HEK293 (cell line): ENCODE measurements at regions not wholly inside any gene's neighbourhood (a gene's known extent, or its start where the extent isn't known, plus 50 kb on each side); places are given as distances from the start of the nearest gene placed in this dataset.

Experiments
- CTCF ChIA-PET: fragments of 350-600 bp; formaldehyde crosslinking; extraction: SDS; loops from one replicate; lab custom pipeline; 2021; ENCODE audit warnings: antibody characterized with exemption; lab: Yijun Ruan, JAX
- POLR2A ChIA-PET: fragments of 300-600 bp; formaldehyde crosslinking; extraction: SDS; loops from one replicate; lab custom pipeline; 2020; ENCODE audit warnings: antibody characterized with exemption, inconsistent platforms; lab: Yijun Ruan, JAX
- H3K27ac ChIP-seq: fragments of 200-500 bp; sonication (Bioruptor generic); 2 replicates; pipeline ENCODE4 v1.5.1; 2014; ENCODE audit warnings: low read depth, low read length, control low read depth, inconsistent platforms; ENCODE audit errors: extremely low read depth
- H3K36me3 ChIP-seq, 2 experiments: fragments of 200-500 bp in 1 of 2; sonication (Bioruptor generic) in 1 of 2; 1 replicate in 1 of 2; 2 replicates in 1 of 2; pipeline ENCODE4 v1.5.1; 2014 to 2017; ENCODE audit warnings: inconsistent platforms in 2 of 2, low read length in 2 of 2; ENCODE audit not compliant: control insufficient read depth in 2 of 2, insufficient read depth in 1 of 2
- H3K4me1 ChIP-seq: fragments of 200-500 bp; sonication (Bioruptor generic); 2 replicates; pipeline ENCODE4 v1.5.1; 2014; ENCODE audit warnings: mild to moderate bottlenecking, low read length, inconsistent platforms; ENCODE audit not compliant: control insufficient read depth, insufficient read depth
- H3K4me3 ChIP-seq: 2 replicates; pipeline ENCODE4 v1.5.1; 2011; ENCODE audit warnings: low read depth, mild to moderate bottlenecking, control low read depth, low read length, moderate library complexity
- H3K9me3 ChIP-seq: fragments of 200-500 bp; sonication (Bioruptor generic); 2 replicates; pipeline ENCODE4 v1.5.1; 2014; ENCODE audit warnings: low read depth, low read length, inconsistent platforms; ENCODE audit not compliant: control insufficient read depth, insufficient read depth
- BCL11A ChIP-seq: fragments of 450-650 bp; formaldehyde crosslinking; IDR thresholded peaks from 2 replicates; pipeline ENCODE4 v1.5.1; 2016; ENCODE audit warnings: low read depth, missing biosample characterization, missing genetic modification characterization
- BCL11B ChIP-seq: fragments of 450-650 bp; formaldehyde crosslinking; IDR thresholded peaks from 2 replicates; pipeline ENCODE4 v1.5.1; 2016; ENCODE audit warnings: low read depth, missing biosample characterization, missing genetic modification characterization
- GLIS1 ChIP-seq: fragments of 450-650 bp; formaldehyde crosslinking; IDR thresholded peaks from 2 replicates; pipeline ENCODE4 v1.5.1; 2016; ENCODE audit warnings: missing biosample characterization, missing genetic modification characterization
- GLIS2 ChIP-seq: fragments of 450-650 bp; formaldehyde crosslinking; IDR thresholded peaks from 2 replicates; pipeline ENCODE4 v1.5.1; 2016; ENCODE audit warnings: missing biosample characterization, missing genetic modification characterization
- HOXC10 ChIP-seq: sonication (generic); formaldehyde crosslinking; IDR thresholded peaks from 2 replicates; pipeline ENCODE4 v1.8.1; 2023; ENCODE audit warnings: mild to moderate bottlenecking, missing genetic modification reagents
- KLF7 ChIP-seq: fragments of 450-650 bp; formaldehyde crosslinking; IDR thresholded peaks from 2 replicates; pipeline ENCODE4 v1.5.1; 2016; ENCODE audit warnings: missing biosample characterization, missing genetic modification characterization, borderline replicate concordance
- KLF8 ChIP-seq: fragments of 450-650 bp; formaldehyde crosslinking; IDR thresholded peaks from 2 replicates; pipeline ENCODE4 v1.5.1; 2016; ENCODE audit warnings: missing biosample characterization, missing genetic modification characterization
- OSR2 ChIP-seq: fragments of 450-650 bp; formaldehyde crosslinking; IDR thresholded peaks from 2 replicates; pipeline ENCODE4 v1.5.1; 2016; ENCODE audit warnings: missing biosample characterization, missing genetic modification characterization
- ZBTB21 ChIP-seq: fragments of 450-650 bp; formaldehyde crosslinking; IDR thresholded peaks from 2 replicates; pipeline ENCODE4 v1.5.1; 2017; ENCODE audit warnings: missing biosample characterization, missing genetic modification characterization
- ZFP3 ChIP-seq: fragments of 450-650 bp; formaldehyde crosslinking; IDR thresholded peaks from 2 replicates; pipeline ENCODE4 v1.5.1; 2016; ENCODE audit warnings: low read depth, missing biosample characterization, missing genetic modification characterization
- ZIC2 ChIP-seq: fragments of 450-650 bp; formaldehyde crosslinking; IDR thresholded peaks from 2 replicates; pipeline ENCODE4 v1.5.1; 2016; ENCODE audit warnings: missing biosample characterization, missing genetic modification characterization
- ZNF10 ChIP-seq: fragments of 450-650 bp; formaldehyde crosslinking; IDR thresholded peaks from 2 replicates; pipeline ENCODE4 v1.5.1; 2017; ENCODE audit warnings: missing biosample characterization, missing genetic modification characterization
- ZNF175 ChIP-seq: fragments of 450-650 bp; formaldehyde crosslinking; IDR thresholded peaks from 2 replicates; pipeline ENCODE4 v1.5.1; 2016; ENCODE audit warnings: missing biosample characterization, missing genetic modification characterization
- ZNF18 ChIP-seq: fragments of 450-650 bp; formaldehyde crosslinking; IDR thresholded peaks from 2 replicates; pipeline ENCODE4 v1.5.1; 2016; ENCODE audit warnings: missing biosample characterization, missing genetic modification characterization
- ZNF23 ChIP-seq: fragments of 450-650 bp; formaldehyde crosslinking; IDR thresholded peaks from 2 replicates; pipeline ENCODE4 v1.5.1; 2016; ENCODE audit warnings: missing biosample characterization, missing genetic modification characterization, borderline replicate concordance
- ZNF274 ChIP-seq, 2 experiments: fragments of 200-500 bp in 1 of 2; fragments of 450-650 bp in 1 of 2; sonication (Bioruptor generic) in 1 of 2; formaldehyde crosslinking in 1 of 2; IDR thresholded peaks; 2 replicates each; pipeline versions ENCODE4 v1.5.1 to v1.6.1; 2014 to 2016; ENCODE audit warnings: borderline replicate concordance in 1 of 2, inconsistent platforms in 1 of 2, low read length in 1 of 2, missing biosample characterization in 1 of 2, missing genetic modification characterization in 1 of 2
- ZNF394 ChIP-seq: fragments of 450-650 bp; formaldehyde crosslinking; IDR thresholded peaks from 2 replicates; pipeline ENCODE4 v1.5.1; 2016; ENCODE audit warnings: missing biosample characterization, missing genetic modification characterization, mild to moderate bottlenecking, moderate library complexity, borderline replicate concordance
- ZNF529 ChIP-seq: fragments of 450-650 bp; formaldehyde crosslinking; IDR thresholded peaks from 2 replicates; pipeline ENCODE4 v1.5.1; 2017; ENCODE audit warnings: missing genetic modification characterization, missing biosample characterization; ENCODE audit not compliant: insufficient replicate concordance
- ZNF571 ChIP-seq: fragments of 450-650 bp; formaldehyde crosslinking; IDR thresholded peaks from 2 replicates; pipeline ENCODE4 v1.5.0; 2017; ENCODE audit warnings: missing biosample characterization, missing genetic modification characterization
- ZNF585B ChIP-seq: fragments of 450-650 bp; formaldehyde crosslinking; IDR thresholded peaks from 2 replicates; pipeline ENCODE4 v1.5.1; 2016; ENCODE audit warnings: missing biosample characterization, missing genetic modification characterization
- ZNF664 ChIP-seq: fragments of 450-650 bp; formaldehyde crosslinking; IDR thresholded peaks from 2 replicates; pipeline ENCODE4 v1.5.1; 2016; ENCODE audit warnings: missing biosample characterization, missing genetic modification characterization
- ZNF670 ChIP-seq: fragments of 450-650 bp; formaldehyde crosslinking; IDR thresholded peaks from 2 replicates; pipeline ENCODE4 v1.5.1; 2016; ENCODE audit warnings: missing biosample characterization, missing genetic modification characterization, low read depth
- ZNF692 ChIP-seq: fragments of 450-650 bp; formaldehyde crosslinking; IDR thresholded peaks from 2 replicates; pipeline ENCODE4 v1.5.1; 2016; ENCODE audit warnings: missing biosample characterization, missing genetic modification characterization
- ZNF701 ChIP-seq: fragments of 450-650 bp; formaldehyde crosslinking; IDR thresholded peaks from 2 replicates; pipeline ENCODE4 v1.5.1; 2016; ENCODE audit warnings: missing biosample characterization, missing genetic modification characterization
- ZNF777 ChIP-seq: fragments of 450-650 bp; formaldehyde crosslinking; IDR thresholded peaks from 2 replicates; pipeline ENCODE4 v1.5.1; 2017; ENCODE audit warnings: missing biosample characterization, missing genetic modification characterization, borderline replicate concordance
- ZNF830 ChIP-seq: fragments of 450-650 bp; IDR thresholded peaks from 2 replicates; pipeline ENCODE4 v1.5.0; 2018; ENCODE audit warnings: missing biosample characterization, missing genetic modification characterization, low read depth, mild to moderate bottlenecking, moderate library complexity
- ZXDB ChIP-seq: fragments of 450-650 bp; formaldehyde crosslinking; IDR thresholded peaks from 2 replicates; pipeline ENCODE4 v1.5.1; 2016; ENCODE audit warnings: missing biosample characterization, missing genetic modification characterization
- TF ChIP-seq, protein P1 (sequence below): fragments of 450-650 bp; formaldehyde crosslinking; IDR thresholded peaks from 2 replicates; pipeline ENCODE4 v1.5.1; 2016; ENCODE audit warnings: missing biosample characterization, missing genetic modification characterization
- TF ChIP-seq, protein P2 (sequence below): fragments of 450-650 bp; formaldehyde crosslinking; IDR thresholded peaks from 2 replicates; pipeline ENCODE4 v1.5.1; 2016; ENCODE audit warnings: missing biosample characterization, missing genetic modification characterization, low read depth

GRCh38 chr10:53076948-53077347, 304.4 kb upstream of the MBL2 start:
- no peak for TF ChIP-seq ZNF830 (tag by site-specific recombination)
- TF ChIP-seq, protein P1, sequence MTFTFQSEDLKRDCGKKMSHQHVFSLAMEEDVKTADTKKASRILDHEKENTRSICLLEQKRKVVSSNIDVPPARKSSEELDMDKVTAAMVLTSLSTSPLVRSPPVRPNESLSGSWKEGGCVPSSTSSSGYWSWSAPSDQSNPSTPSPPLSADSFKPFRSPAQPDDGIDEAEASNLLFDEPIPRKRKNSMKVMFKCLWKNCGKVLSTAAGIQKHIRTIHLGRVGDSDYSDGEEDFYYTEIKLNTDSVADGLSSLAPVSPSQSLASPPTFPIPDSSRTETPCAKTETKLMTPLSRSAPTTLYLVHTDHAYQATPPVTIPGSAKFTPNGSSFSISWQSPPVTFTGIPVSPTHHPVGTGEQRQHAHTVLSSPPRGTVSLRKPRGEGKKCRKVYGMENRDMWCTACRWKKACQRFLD, result no peak
- no peak for TF ChIP-seq ZNF529 (tag by site-specific recombination)
- TF ChIP-seq ZNF777, result no peak
- no peak for TF ChIP-seq GLIS1 (tag by site-specific recombination)
- no peak for TF ChIP-seq ZNF701 (tag by site-specific recombination)
- TF ChIP-seq ZNF394 (tag by site-specific recombination), result no peak
- no peak for TF ChIP-seq ZNF18 (tag by site-specific recombination)
- TF ChIP-seq ZBTB21 (tag by site-specific recombination), result no peak
- TF ChIP-seq BCL11A (tag by site-specific recombination), result no peak
- no peak for TF ChIP-seq ZIC2 (tag by site-specific recombination)
- no peak for TF ChIP-seq ZNF670 (tag by site-specific recombination)
- POLR2A ChIA-PET, result no interaction called here
- CTCF ChIA-PET, result interaction anchor here (1.0 kb wide), 2 partner anchors 260 to 504 kb away, joined by 3 to 4 read pairs; no protein-coding TSS in a partner anchor
- Histone ChIP-seq H3K4me1 (no peaks in the 10 kb centered on the region), H3K4me3 (no peak overlapping the region), H3K36me3 (no peaks in the 10 kb centered on the region), H3K27ac (no peak overlapping the region), H3K9me3 (no peaks in the 10 kb centered on the region)

- no peak overlapping the region for H3K27ac ChIP-seq
- no peaks in the 10 kb centered on the region for H3K36me3 ChIP-seq
- H3K4me1 ChIP-seq, result no peaks in the 10 kb centered on the region
- CTCF ChIA-PET, result no interaction called here
- POLR2A ChIA-PET, result no interaction called here
- H3K9me3 ChIP-seq, result no peaks in the 10 kb centered on the region
- no peak for TF ChIP-seq HOXC10 (CRISPR knock-in tag)
- no peak for TF ChIP-seq KLF7 (tag by site-specific recombination)
- no peak for TF ChIP-seq ZNF175 (tag by site-specific recombination)
- TF ChIP-seq ZNF10, result no peak
- no peak for TF ChIP-seq ZNF692 (tag by site-specific recombination)
- no peak for TF ChIP-seq ZNF664 (tag by site-specific recombination)
- TF ChIP-seq ZNF571 (tag by site-specific recombination), result no peak
- TF ChIP-seq OSR2 (tag by site-specific recombination), result no peak
- no peak overlapping the region for H3K4me3 ChIP-seq
These were observed 302.9 kb upstream of the MBL2 start for GRCh38 chr10:53075469-53075868.

DNA sequence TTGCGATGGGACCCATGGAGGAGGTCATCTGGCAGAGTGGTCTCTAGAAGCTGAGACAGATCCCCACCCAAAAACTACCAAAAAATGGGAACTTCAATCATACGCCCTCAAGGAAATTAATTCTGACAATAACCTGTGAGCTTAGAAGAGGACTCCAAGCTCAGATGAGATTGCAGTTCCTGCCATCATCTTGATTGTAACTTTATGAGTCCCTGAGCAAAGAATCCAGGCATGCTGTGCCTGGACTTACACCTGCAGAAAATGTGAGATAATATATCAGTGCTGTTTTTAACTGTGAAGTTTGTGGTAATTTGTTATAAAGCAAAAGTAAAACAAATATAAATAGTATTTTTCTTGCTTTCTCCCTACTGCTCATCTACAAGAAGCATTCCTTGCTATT, 299.6 kb upstream of the MBL2 start:
- H3K27ac ChIP-seq, result no peak overlapping the region
- no peaks in the 10 kb centered on the region for H3K4me1 ChIP-seq
- no peaks in the 10 kb centered on the region for H3K36me3 ChIP-seq
- H3K4me3 ChIP-seq, result no peak overlapping the region
- CTCF ChIA-PET, result interaction anchor here (0.6 kb wide), 1 partner anchor 358 kb away, joined by 3 read pairs; no protein-coding TSS in a partner anchor
- POLR2A ChIA-PET, result no interaction called here
- H3K9me3 ChIP-seq, result no peaks in the 10 kb centered on the region
- TF ChIP-seq ZNF529 (tag by site-specific recombination) (no peak), ZNF23 (tag by site-specific recombination) (no peak), ZXDB (tag by site-specific recombination) (no peak), KLF8 (tag by site-specific recombination) (no peak), ZFP3 (no peak), ZNF585B (tag by site-specific recombination) (no peak), ZNF274 (IDR thresholded peaks at IDR 0.05; ENCODE audit: low read length) (no peak), ZNF274 (tag by site-specific recombination; IDR thresholded peaks at IDR 0.05; ENCODE audit: borderline replicate concordance) (no peak), BCL11B (tag by site-specific recombination) (no peak), GLIS2 (tag by site-specific recombination) (no peak)
- TF ChIP-seq, protein P2, sequence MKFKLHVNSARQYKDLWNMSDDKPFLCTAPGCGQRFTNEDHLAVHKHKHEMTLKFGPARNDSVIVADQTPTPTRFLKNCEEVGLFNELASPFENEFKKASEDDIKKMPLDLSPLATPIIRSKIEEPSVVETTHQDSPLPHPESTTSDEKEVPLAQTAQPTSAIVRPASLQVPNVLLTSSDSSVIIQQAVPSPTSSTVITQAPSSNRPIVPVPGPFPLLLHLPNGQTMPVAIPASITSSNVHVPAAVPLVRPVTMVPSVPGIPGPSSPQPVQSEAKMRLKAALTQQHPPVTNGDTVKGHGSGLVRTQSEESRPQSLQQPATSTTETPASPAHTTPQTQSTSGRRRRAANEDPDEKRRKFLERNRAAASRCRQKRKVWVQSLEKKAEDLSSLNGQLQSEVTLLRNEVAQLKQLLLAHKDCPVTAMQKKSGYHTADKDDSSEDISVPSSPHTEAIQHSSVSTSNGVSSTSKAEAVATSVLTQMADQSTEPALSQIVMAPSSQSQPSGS (tag by site-specific recombination), result no peak
